ENCODE measurements at regions not wholly inside any gene's neighbourhood (a gene's known extent, or its start where the extent isn't known, plus 50 kb on each side); places are given as distances from the start of the nearest gene placed in this dataset.

DNA sequence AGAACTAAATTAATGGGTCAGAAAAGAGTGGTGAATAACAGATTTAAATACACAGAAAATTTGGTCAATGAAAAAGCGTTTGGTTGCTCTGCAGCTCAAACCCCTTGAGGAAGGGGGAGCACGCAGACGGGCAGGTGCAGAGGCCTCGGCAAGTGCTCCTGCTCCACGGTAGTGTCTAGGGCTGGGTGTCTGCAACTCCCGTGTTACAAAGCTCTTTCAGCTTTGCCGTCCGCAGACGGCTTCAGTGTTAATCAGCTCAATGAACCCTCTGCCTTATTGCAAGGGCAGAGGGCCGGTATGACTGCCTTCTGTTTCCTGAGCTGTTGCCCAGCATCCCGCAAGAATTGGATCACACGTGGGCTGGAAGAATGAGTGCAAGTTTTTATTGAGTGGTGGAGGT lies 125.7 kb upstream of the TRHDE start:
- Histone ChIP-seq H3K27ac (ENCODE audit: insufficient read depth, low read length) (no peak overlapping the region), H3K4me2 (ENCODE audit: extremely low read depth, insufficient read depth, low read length) (no peak overlapping the region), H4K20me1 (ENCODE audit: control insufficient read depth, extremely low read depth, insufficient read depth, low read length) (no peaks in the 10 kb centered on the region), H3K9ac (ENCODE audit: insufficient read depth, low read length) (no peak overlapping the region), H2AFZ (ENCODE audit: low read length) (no peak overlapping the region), H3K4me1 (ENCODE audit: control insufficient read depth, extremely low read depth, insufficient read depth, low read length) (no peaks in the 10 kb centered on the region), H3K27me3 (ENCODE audit: control insufficient read depth, insufficient read depth, low read length) (no peaks in the 10 kb centered on the region), H3K36me3 (ENCODE audit: control insufficient read depth, insufficient read depth, low read length) (no peaks in the 10 kb centered on the region), H3K9me3 (ENCODE audit: control insufficient read depth, insufficient read depth, low read depth, low read length) (no peaks in the 10 kb centered on the region), H3K79me2 (ENCODE audit: control insufficient read depth, insufficient read depth, low read length) (no peaks in the 10 kb centered on the region), H3K4me3 (replicated peaks in 1 of 4; ENCODE audit: control extremely low read depth in 1 of 4, insufficient read depth in 1 of 4, low read depth in 3 of 4, low read length in 4 of 4) (no peak overlapping the region)
- no peak for TF ChIP-seq EZH2 (IDR thresholded peaks at IDR 0.05; ENCODE audit: low read length, missing control alignments)
- TF ChIP-seq, protein P1, sequence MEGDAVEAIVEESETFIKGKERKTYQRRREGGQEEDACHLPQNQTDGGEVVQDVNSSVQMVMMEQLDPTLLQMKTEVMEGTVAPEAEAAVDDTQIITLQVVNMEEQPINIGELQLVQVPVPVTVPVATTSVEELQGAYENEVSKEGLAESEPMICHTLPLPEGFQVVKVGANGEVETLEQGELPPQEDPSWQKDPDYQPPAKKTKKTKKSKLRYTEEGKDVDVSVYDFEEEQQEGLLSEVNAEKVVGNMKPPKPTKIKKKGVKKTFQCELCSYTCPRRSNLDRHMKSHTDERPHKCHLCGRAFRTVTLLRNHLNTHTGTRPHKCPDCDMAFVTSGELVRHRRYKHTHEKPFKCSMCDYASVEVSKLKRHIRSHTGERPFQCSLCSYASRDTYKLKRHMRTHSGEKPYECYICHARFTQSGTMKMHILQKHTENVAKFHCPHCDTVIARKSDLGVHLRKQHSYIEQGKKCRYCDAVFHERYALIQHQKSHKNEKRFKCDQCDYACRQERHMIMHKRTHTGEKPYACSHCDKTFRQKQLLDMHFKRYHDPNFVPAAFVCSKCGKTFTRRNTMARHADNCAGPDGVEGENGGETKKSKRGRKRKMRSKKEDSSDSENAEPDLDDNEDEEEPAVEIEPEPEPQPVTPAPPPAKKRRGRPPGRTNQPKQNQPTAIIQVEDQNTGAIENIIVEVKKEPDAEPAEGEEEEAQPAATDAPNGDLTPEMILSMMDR (conservative IDR thresholded peaks at IDR 0.05 in 1 of 2, IDR thresholded peaks at IDR 0.05 in 1 of 2; ENCODE audit: low read depth in 1 of 2, low read length in 2 of 2) = no peak
- DNase-seq (ENCODE audit: low read depth in 2 of 2) = no peak

DNA sequence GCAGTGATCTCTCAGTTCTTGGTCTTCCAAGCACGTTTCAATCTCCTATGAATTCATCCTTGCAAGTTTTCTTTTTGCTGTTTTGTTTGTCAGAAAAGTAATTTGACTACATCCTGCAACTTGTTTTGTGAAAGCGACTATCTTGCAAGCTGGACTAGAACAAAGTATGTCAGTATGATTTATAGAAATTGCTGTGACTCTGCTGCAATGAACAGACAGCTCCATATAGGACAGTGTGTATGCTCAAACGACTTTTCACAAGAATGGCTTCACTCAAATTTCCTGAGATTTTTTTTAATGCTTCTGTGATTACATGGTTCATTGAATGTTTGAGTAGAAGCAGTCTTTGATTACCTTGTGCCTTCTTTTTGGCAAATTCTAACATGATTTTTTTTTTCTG lies 123.5 kb upstream of the TRHDE start:
- no peak overlapping the region for H3K27ac ChIP-seq (ENCODE audit: insufficient read depth, low read length)
- no peak overlapping the region for H3K9ac ChIP-seq (ENCODE audit: insufficient read depth, low read length)
- no peaks in the 10 kb centered on the region for H4K20me1 ChIP-seq (ENCODE audit: control insufficient read depth, extremely low read depth, insufficient read depth, low read length)
- no peaks in the 10 kb centered on the region for H3K79me2 ChIP-seq (ENCODE audit: control insufficient read depth, insufficient read depth, low read length)
- no peak overlapping the region for H3K4me2 ChIP-seq (ENCODE audit: extremely low read depth, insufficient read depth, low read length)
- H2AFZ ChIP-seq (ENCODE audit: low read length) = no peak overlapping the region
- H3K4me1 ChIP-seq (ENCODE audit: control insufficient read depth, extremely low read depth, insufficient read depth, low read length) = no peaks in the 10 kb centered on the region
- no peak for DNase-seq (ENCODE audit: low read depth in 2 of 2)
- TF ChIP-seq, protein P1 (conservative IDR thresholded peaks at IDR 0.05 in 1 of 2, IDR thresholded peaks at IDR 0.05 in 1 of 2; ENCODE audit: low read depth in 1 of 2, low read length in 2 of 2) = no peak
- TF ChIP-seq EZH2 (IDR thresholded peaks at IDR 0.05; ENCODE audit: low read length, missing control alignments) = no peak
- H3K36me3 ChIP-seq (ENCODE audit: control insufficient read depth, insufficient read depth, low read length) = no peaks in the 10 kb centered on the region
- H3K27me3 ChIP-seq (ENCODE audit: control insufficient read depth, insufficient read depth, low read length) = no peaks in the 10 kb centered on the region
- no peak overlapping the region for H3K4me3 ChIP-seq (replicated peaks in 1 of 4; ENCODE audit: control extremely low read depth in 1 of 4, insufficient read depth in 1 of 4, low read depth in 3 of 4, low read length in 4 of 4)
- no peaks in the 10 kb centered on the region for H3K9me3 ChIP-seq (ENCODE audit: control insufficient read depth, insufficient read depth, low read depth, low read length)

DNA sequence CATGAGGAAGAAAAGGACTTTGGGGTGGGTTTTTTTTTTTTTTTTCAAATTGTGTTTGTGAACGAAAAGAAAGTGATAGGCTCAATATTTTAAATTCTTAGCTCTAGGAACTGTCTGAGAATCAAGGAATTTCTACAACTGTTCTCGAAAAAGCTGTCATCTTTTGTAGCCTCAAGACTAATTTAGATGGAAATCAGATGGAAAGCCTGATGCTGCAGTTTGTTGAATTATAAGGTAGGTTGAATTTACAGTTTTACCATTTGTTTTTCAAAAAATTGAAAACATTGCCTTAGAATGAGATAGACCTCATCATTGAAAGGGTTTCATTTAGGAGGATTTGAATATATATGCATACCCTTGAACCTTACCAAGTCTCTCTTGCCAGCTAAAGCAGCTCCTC lies 109.3 kb upstream of the TRHDE start:
- no peaks in the 10 kb centered on the region for H3K4me1 ChIP-seq (ENCODE audit: control insufficient read depth, extremely low read depth, insufficient read depth, low read length)
- H2AFZ ChIP-seq (ENCODE audit: low read length) = no peak overlapping the region
- H3K4me3 ChIP-seq (replicated peaks in 1 of 4; ENCODE audit: control extremely low read depth in 1 of 4, insufficient read depth in 1 of 4, low read depth in 3 of 4, low read length in 4 of 4) = no peak overlapping the region
- H4K20me1 ChIP-seq (ENCODE audit: control insufficient read depth, extremely low read depth, insufficient read depth, low read length) = no peaks in the 10 kb centered on the region
- H3K36me3 ChIP-seq (ENCODE audit: control insufficient read depth, insufficient read depth, low read length) = no peaks in the 10 kb centered on the region
- no peaks in the 10 kb centered on the region for H3K9me3 ChIP-seq (ENCODE audit: control insufficient read depth, insufficient read depth, low read depth, low read length)
- no peaks in the 10 kb centered on the region for H3K27me3 ChIP-seq (ENCODE audit: control insufficient read depth, insufficient read depth, low read length)
- no peak for DNase-seq (ENCODE audit: low read depth in 2 of 2)
- H3K79me2 ChIP-seq (ENCODE audit: control insufficient read depth, insufficient read depth, low read length) = no peaks in the 10 kb centered on the region
- H3K4me2 ChIP-seq (ENCODE audit: extremely low read depth, insufficient read depth, low read length) = no peak overlapping the region
- no peak overlapping the region for H3K9ac ChIP-seq (ENCODE audit: insufficient read depth, low read length)
- no peak for TF ChIP-seq EZH2 (IDR thresholded peaks at IDR 0.05; ENCODE audit: low read length, missing control alignments)
- TF ChIP-seq, protein P1 (conservative IDR thresholded peaks at IDR 0.05 in 1 of 2, IDR thresholded peaks at IDR 0.05 in 1 of 2; ENCODE audit: low read depth in 1 of 2, low read length in 2 of 2) = no peak
- no peak overlapping the region for H3K27ac ChIP-seq (ENCODE audit: insufficient read depth, low read length)

All from fibroblast of lung (primary cell).